22Rv1 (cell line): ENCODE measurements at regions not wholly inside any gene's neighbourhood (a gene's known extent, or its start where the extent isn't known, plus 50 kb on each side); places are given as distances from the start of the nearest gene placed in this dataset.

Experiments
- ZFX ChIP-seq: fragments of 450-650 bp; IDR thresholded peaks from 2 replicates; pipeline ENCODE4 v1.6.1; 2017; ENCODE audit warnings: antibody characterized with exemption, borderline replicate concordance
- TF ChIP-seq, protein P1 (sequence below): fragments of 450-650 bp; IDR thresholded peaks from 2 replicates; pipeline ENCODE4 v1.5.1; 2017; ENCODE audit warnings: mild to moderate bottlenecking

DNA sequence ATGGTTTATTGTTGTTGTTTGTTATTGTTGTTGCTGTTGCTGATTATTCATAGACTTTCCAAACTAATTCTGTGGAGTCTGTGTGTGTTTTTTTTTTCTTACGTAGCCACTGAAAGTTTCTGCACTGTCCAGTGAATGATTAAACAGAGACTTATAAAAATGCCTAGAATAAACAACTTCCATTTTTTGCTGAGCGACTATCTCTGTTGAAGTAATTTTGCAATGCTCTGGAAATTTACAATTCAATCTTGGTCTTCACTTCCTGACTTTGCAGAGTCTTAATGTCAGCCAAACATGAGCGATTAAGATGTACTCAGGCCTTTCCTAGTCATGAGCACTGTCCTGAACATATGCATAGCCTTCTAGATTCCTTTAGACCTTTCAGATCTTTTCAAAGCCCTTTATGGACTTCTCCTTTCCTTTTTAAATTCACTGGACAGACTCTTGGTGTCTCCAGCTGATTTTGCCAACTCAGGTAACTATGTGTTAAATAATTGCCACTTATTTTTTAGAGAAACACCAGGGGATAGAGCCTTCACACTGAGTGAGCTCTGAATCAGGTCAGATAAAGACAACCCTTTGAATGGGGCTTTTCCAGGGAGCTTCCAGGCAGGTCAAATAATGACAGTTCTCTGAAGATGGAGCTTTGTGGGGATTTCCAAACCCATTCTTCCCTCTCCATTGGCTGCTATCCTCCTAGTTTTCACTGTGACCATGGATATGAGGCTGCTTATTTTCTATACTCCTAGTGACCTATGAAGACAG lies 622.8 kb upstream of the EPHA7 start:
- TF ChIP-seq, protein P1, sequence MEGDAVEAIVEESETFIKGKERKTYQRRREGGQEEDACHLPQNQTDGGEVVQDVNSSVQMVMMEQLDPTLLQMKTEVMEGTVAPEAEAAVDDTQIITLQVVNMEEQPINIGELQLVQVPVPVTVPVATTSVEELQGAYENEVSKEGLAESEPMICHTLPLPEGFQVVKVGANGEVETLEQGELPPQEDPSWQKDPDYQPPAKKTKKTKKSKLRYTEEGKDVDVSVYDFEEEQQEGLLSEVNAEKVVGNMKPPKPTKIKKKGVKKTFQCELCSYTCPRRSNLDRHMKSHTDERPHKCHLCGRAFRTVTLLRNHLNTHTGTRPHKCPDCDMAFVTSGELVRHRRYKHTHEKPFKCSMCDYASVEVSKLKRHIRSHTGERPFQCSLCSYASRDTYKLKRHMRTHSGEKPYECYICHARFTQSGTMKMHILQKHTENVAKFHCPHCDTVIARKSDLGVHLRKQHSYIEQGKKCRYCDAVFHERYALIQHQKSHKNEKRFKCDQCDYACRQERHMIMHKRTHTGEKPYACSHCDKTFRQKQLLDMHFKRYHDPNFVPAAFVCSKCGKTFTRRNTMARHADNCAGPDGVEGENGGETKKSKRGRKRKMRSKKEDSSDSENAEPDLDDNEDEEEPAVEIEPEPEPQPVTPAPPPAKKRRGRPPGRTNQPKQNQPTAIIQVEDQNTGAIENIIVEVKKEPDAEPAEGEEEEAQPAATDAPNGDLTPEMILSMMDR = no peak
- no peak for TF ChIP-seq ZFX
